ENCODE measurements at regions not wholly inside any gene's neighbourhood (a gene's known extent, or its start where the extent isn't known, plus 50 kb on each side); places are given as distances from the start of the nearest gene placed in this dataset.
"Not testable (repeated sequence)": the region's sequence is repeated elsewhere in the genome, so short reads cannot be mapped to it uniquely, and the experiment has no call there.

DNA sequence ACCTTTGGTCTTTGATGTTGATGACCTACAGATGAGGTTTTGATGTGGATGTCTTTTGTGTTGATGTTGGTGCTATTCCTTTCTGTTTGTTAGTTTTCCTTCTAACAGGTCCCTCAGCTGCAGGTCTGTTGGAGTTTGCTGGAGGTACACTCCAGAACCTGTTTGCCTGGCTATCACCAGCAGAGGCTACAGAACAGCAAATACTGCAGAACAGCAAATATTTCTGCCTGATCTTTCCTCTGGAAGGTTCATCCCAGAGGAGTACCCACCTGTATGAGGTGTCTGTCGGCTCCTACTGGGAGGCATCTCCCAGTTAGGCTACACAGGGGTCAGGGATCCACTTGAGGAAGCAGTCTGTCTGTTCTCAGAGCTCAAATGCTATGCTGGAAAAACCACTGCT lies 694.5 kb upstream of the CDH6 start:
- H4K20me1 ChIP-seq (ENCODE audit: control insufficient read depth, insufficient read depth, low read depth, low read length) = no peaks in the 10 kb centered on the region
- no peaks in the 10 kb centered on the region for H3K9me3 ChIP-seq (ENCODE audit: control insufficient read depth, insufficient read depth, low read length)
- H3K36me3 ChIP-seq (ENCODE audit: control insufficient read depth, low read length) = no peaks in the 10 kb centered on the region
- H3K4me1 ChIP-seq (ENCODE audit: control insufficient read depth, low read length) = no peaks in the 10 kb centered on the region
- no peaks in the 10 kb centered on the region for H3K79me2 ChIP-seq (ENCODE audit: control insufficient read depth, low read length)
- TF ChIP-seq, protein P1, sequence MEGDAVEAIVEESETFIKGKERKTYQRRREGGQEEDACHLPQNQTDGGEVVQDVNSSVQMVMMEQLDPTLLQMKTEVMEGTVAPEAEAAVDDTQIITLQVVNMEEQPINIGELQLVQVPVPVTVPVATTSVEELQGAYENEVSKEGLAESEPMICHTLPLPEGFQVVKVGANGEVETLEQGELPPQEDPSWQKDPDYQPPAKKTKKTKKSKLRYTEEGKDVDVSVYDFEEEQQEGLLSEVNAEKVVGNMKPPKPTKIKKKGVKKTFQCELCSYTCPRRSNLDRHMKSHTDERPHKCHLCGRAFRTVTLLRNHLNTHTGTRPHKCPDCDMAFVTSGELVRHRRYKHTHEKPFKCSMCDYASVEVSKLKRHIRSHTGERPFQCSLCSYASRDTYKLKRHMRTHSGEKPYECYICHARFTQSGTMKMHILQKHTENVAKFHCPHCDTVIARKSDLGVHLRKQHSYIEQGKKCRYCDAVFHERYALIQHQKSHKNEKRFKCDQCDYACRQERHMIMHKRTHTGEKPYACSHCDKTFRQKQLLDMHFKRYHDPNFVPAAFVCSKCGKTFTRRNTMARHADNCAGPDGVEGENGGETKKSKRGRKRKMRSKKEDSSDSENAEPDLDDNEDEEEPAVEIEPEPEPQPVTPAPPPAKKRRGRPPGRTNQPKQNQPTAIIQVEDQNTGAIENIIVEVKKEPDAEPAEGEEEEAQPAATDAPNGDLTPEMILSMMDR (IDR thresholded peaks at IDR 0.05; ENCODE audit: low read depth, low read length, poor library complexity, severe bottlenecking) = no peak
- TF ChIP-seq EZH2phosphoT487 (IDR thresholded peaks at IDR 0.05; ENCODE audit: borderline replicate concordance, low read length) = no peak
- no peak overlapping the region for H3K4me2 ChIP-seq (ENCODE audit: low read length)
- no peak overlapping the region for H3K27ac ChIP-seq (ENCODE audit: low read depth, low read length)
- no peaks in the 10 kb centered on the region for H3K9me2 ChIP-seq (replicated peaks; ENCODE audit: control insufficient read depth, low read length)
- no peaks in the 10 kb centered on the region for H3K27me3 ChIP-seq (ENCODE audit: control insufficient read depth, low read length)
- no peak overlapping the region for H3K4me3 ChIP-seq (ENCODE audit: low read length)
- no peaks in the 10 kb centered on the region for H3F3A ChIP-seq (ENCODE audit: control insufficient read depth, insufficient read depth)

DNA sequence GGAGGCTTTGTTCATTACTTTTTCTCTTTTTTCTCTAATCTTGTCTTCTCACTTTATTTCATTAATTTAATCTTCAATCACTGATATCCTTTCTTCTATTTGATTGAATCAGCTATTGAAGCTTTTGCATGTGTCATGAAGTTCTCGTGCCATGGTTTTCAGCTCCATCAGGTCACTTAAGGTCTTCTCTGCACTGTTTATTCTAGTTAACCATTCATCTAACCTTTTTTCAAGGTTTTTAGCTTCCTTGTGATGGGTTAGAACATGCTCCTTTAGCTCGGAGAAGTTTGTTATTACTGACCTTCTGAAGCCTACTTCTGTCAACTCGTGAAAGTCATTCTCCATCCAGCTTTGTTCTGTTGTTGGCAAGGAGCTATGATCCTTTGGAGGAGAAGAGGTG lies 695.0 kb upstream of the CDH6 start:
- H3F3A ChIP-seq (ENCODE audit: control insufficient read depth, insufficient read depth); H3K79me2 ChIP-seq (ENCODE audit: control insufficient read depth, low read length); H3K9me3 ChIP-seq (ENCODE audit: control insufficient read depth, insufficient read depth, low read length); H3K27ac ChIP-seq (ENCODE audit: low read depth, low read length); H3K4me2 ChIP-seq (ENCODE audit: low read length); H3K4me3 ChIP-seq (ENCODE audit: low read length); H3K4me1 ChIP-seq (ENCODE audit: control insufficient read depth, low read length); H3K9me2 ChIP-seq (replicated peaks; ENCODE audit: control insufficient read depth, low read length); H4K20me1 ChIP-seq (ENCODE audit: control insufficient read depth, insufficient read depth, low read depth, low read length); H3K27me3 ChIP-seq (ENCODE audit: control insufficient read depth, low read length); H3K36me3 ChIP-seq (ENCODE audit: control insufficient read depth, low read length): not testable (repeated sequence)

DNA sequence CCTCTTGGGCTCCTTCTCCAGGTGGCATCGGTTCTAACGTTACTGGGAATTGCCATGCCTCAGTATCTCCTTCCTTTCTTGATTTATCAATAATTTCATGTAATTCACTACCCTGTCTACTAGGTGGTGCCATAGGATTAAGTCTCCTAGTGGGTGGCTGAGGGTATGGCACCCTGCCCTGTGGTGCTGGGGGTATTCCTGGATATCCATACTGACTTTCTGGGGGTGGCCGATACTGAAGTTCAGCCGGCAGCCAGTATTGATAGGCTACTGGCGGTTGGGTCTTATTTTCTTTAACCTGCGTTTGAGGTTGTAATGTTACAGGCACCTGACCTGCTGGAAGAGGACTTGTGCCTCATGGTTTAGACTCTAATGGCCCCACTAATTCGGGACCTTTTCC lies 699.4 kb upstream of the CDH6 start:
- not testable (repeated sequence) for H3K36me3 ChIP-seq (ENCODE audit: control insufficient read depth, low read length); H3K4me1 ChIP-seq (ENCODE audit: control insufficient read depth, low read length); H3K27me3 ChIP-seq (ENCODE audit: control insufficient read depth, low read length); H3K4me2 ChIP-seq (ENCODE audit: low read length); H4K20me1 ChIP-seq (ENCODE audit: control insufficient read depth, insufficient read depth, low read depth, low read length); H3K9me3 ChIP-seq (ENCODE audit: control insufficient read depth, insufficient read depth, low read length); H3K79me2 ChIP-seq (ENCODE audit: control insufficient read depth, low read length); H3F3A ChIP-seq (ENCODE audit: control insufficient read depth, insufficient read depth); H3K27ac ChIP-seq (ENCODE audit: low read depth, low read length); H3K9me2 ChIP-seq (replicated peaks; ENCODE audit: control insufficient read depth, low read length); H3K4me3 ChIP-seq (ENCODE audit: low read length)

DNA sequence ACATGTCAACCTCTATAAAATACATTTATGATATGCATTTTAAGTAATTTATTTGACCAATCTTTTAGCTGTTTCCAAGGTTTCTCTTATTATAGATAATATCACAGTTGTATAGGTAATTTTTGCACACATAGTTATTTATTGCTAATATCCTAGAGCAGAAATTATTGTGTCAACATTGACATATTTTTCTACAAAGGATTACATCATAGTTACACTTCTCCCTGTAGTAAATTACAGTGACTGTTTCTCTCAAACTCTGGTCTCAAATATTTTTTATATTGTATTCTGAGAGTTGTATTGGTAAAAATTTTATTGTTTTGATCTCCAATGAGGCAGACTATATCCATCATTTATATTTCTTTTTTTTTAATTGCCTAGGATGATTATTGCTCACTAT lies 714.4 kb upstream of the CDH6 start:
- no peaks in the 10 kb centered on the region for H3K27me3 ChIP-seq (ENCODE audit: control insufficient read depth, low read length)
- no peaks in the 10 kb centered on the region for H3K4me1 ChIP-seq (ENCODE audit: control insufficient read depth, low read length)
- no peaks in the 10 kb centered on the region for H3K36me3 ChIP-seq (ENCODE audit: control insufficient read depth, low read length)
- H4K20me1 ChIP-seq (ENCODE audit: control insufficient read depth, insufficient read depth, low read depth, low read length) = no peaks in the 10 kb centered on the region
- TF ChIP-seq EZH2phosphoT487 (IDR thresholded peaks at IDR 0.05; ENCODE audit: borderline replicate concordance, low read length) = no peak
- TF ChIP-seq, protein P1 (IDR thresholded peaks at IDR 0.05; ENCODE audit: low read depth, low read length, poor library complexity, severe bottlenecking) = no peak
- no peak overlapping the region for H3K4me3 ChIP-seq (ENCODE audit: low read length)
- H3K79me2 ChIP-seq (ENCODE audit: control insufficient read depth, low read length) = no peaks in the 10 kb centered on the region
- H3K27ac ChIP-seq (ENCODE audit: low read depth, low read length) = no peak overlapping the region
- H3K9me3 ChIP-seq (ENCODE audit: control insufficient read depth, insufficient read depth, low read length) = peaks cover 9% of the 10 kb centered on the region; the same call in 1 of the 2 replicates
- H3K4me2 ChIP-seq (ENCODE audit: low read length) = no peak overlapping the region
- H3K9me2 ChIP-seq (replicated peaks; ENCODE audit: control insufficient read depth, low read length) = no peaks in the 10 kb centered on the region
- no peaks in the 10 kb centered on the region for H3F3A ChIP-seq (ENCODE audit: control insufficient read depth, insufficient read depth)
